ENCODE measurements at regions not wholly inside any gene's neighbourhood (a gene's known extent, or its start where the extent isn't known, plus 50 kb on each side); places are given as distances from the start of the nearest gene placed in this dataset.

DNA sequence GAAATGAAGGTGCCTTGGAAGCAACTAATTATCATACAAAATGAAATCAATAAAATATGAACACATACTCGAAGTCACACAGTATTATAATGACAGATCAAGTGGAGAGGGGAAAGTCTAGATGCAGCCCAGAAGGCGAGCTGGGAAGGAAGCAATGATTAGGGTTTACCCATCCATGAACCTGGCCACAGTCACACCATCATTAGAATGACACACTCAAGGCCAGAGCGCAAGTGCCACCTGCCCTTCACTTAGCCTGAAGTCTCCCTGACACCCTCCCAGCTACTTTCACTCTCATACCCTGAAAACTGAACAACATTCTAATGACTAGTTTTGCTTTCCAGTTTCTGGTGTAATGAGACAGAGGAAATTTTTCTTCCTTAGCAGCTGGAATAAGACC, 302.8 kb upstream of the JARID2 start:
- no peaks in the 10 kb centered on the region for H3K27me3 ChIP-seq
- no peak overlapping the region for H3K27ac ChIP-seq
- H3K9me3 ChIP-seq: no peaks in the 10 kb centered on the region
- intact Hi-C loops (cut with DNase I): no loop called here
- H3K4me1 ChIP-seq: no peaks in the 10 kb centered on the region
- DNase-seq (ENCODE audit: extremely low spot score in 2 of 2): no peak
- no peak overlapping the region for H3K4me3 ChIP-seq
- no peak for TF ChIP-seq POLR2A (IDR thresholded peaks at IDR 0.05)
- TF ChIP-seq, protein P1, sequence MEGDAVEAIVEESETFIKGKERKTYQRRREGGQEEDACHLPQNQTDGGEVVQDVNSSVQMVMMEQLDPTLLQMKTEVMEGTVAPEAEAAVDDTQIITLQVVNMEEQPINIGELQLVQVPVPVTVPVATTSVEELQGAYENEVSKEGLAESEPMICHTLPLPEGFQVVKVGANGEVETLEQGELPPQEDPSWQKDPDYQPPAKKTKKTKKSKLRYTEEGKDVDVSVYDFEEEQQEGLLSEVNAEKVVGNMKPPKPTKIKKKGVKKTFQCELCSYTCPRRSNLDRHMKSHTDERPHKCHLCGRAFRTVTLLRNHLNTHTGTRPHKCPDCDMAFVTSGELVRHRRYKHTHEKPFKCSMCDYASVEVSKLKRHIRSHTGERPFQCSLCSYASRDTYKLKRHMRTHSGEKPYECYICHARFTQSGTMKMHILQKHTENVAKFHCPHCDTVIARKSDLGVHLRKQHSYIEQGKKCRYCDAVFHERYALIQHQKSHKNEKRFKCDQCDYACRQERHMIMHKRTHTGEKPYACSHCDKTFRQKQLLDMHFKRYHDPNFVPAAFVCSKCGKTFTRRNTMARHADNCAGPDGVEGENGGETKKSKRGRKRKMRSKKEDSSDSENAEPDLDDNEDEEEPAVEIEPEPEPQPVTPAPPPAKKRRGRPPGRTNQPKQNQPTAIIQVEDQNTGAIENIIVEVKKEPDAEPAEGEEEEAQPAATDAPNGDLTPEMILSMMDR (IDR thresholded peaks at IDR 0.05): no peak
- TF ChIP-seq POLR2AphosphoS5 (IDR thresholded peaks at IDR 0.05; ENCODE audit: insufficient read depth in 1 of 2, low read depth in 1 of 2): no peak
- no peaks in the 10 kb centered on the region for H3K36me3 ChIP-seq

DNA sequence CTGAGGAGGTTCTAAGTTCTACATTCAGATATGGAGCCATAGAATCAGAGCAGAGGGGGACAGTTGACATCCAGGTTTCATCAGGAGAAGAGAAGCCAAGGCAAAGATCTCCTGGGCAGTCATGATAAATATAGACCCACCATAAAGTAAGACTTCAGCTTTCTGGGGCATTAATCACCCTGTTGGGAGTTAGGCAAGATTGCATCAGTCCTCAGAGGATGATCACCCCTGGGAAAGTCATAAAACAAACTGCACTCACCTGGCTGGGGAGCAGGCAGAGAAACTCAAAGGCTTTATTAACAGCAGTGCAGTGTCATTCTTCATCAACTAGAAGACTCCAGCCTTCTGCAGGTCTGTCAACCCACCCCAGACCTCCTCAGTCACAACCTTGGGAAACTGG, 301.3 kb upstream of the JARID2 start:
- Histone ChIP-seq H3K4me3 (no peak overlapping the region), H3K36me3 (no peaks in the 10 kb centered on the region), H3K27ac (no peak overlapping the region), H3K4me1 (no peaks in the 10 kb centered on the region), H3K9me3 (no peaks in the 10 kb centered on the region), H3K27me3 (no peaks in the 10 kb centered on the region)
- intact Hi-C loops (cut with DNase I): no loop called here
- TF ChIP-seq POLR2A (IDR thresholded peaks at IDR 0.05) (no peak), POLR2AphosphoS5 (IDR thresholded peaks at IDR 0.05; ENCODE audit: insufficient read depth in 1 of 2, low read depth in 1 of 2) (no peak)
- TF ChIP-seq, protein P1 (IDR thresholded peaks at IDR 0.05): no peak
- DNase-seq (ENCODE audit: extremely low spot score in 2 of 2): no peak

DNA sequence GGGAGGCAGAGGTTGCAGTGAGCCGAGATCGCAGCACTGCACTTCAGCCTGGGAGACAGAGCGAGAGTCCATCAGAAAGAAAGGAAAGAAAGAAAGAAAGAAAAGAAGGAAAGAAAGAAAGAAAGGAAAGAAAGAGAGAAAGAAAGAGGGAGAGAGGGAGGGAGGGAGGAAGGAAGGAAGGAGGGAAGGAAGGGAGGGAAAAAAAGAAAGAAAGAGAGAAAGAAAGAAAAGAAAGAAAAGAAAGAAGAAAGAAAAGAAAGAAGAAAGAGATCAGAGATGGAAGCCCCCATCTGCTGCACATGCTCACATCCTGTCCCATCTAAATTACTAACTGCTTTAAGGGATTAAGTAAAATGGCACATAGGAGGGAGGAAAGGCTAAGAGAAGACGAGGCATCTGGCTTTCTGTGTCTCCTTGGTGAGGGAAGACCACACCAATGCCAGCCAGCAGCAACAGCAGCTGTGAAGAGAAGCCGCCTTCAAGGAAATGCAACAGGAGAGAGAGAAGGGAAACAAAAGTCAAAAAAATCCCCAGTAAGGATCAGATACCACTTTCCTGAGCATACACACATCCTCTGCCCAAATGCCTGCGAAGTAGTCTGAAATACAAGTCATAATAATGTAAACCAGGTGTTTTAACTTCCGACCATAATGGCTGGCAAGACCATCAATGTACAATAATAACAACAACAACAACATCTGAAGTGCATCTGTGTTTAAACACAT, 300.2 kb upstream of the JARID2 start:
- no peaks in the 10 kb centered on the region for H3K9me3 ChIP-seq
- intact Hi-C loops (cut with DNase I): no loop called here

DNA sequence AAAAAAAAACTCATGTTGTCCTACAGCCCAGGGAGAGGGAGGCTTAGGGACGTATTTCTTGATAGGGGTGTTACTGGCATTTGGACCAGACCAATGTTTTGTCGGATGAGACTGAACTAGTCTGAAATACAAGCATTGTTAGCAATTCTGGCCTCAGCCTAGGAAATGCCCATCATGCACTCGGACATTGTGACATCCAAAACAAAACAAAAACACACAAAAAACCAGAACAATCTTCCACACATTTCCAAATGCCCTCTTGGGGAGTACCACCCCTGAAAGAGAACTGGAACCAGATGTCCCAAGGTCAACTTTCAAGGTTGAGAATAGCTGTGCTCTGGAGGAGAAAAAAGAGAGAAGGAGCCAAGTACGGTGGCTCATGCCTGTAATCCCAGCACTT, 299.1 kb upstream of the JARID2 start:
- TF ChIP-seq, protein P1 (IDR thresholded peaks at IDR 0.05): no peak
- TF ChIP-seq POLR2A (IDR thresholded peaks at IDR 0.05): no peak
- TF ChIP-seq POLR2AphosphoS5 (IDR thresholded peaks at IDR 0.05; ENCODE audit: insufficient read depth in 1 of 2, low read depth in 1 of 2): no peak
- DNase-seq (ENCODE audit: extremely low spot score in 2 of 2): no peak
- intact Hi-C loops (cut with DNase I): no loop called here
- Histone ChIP-seq H3K27me3 (no peaks in the 10 kb centered on the region), H3K27ac (no peak overlapping the region), H3K4me1 (no peaks in the 10 kb centered on the region), H3K9me3 (no peaks in the 10 kb centered on the region), H3K4me3 (no peak overlapping the region), H3K36me3 (no peaks in the 10 kb centered on the region)

More for the DNA sequence above, 300.2 kb upstream of the JARID2 start:
- no peaks in the 10 kb centered on the region for H3K36me3 ChIP-seq
- TF ChIP-seq, protein P1 (IDR thresholded peaks at IDR 0.05): no peak
- TF ChIP-seq POLR2A (IDR thresholded peaks at IDR 0.05) (no peak), POLR2AphosphoS5 (IDR thresholded peaks at IDR 0.05; ENCODE audit: insufficient read depth in 1 of 2, low read depth in 1 of 2) (no peak)
- H3K27me3 ChIP-seq: no peaks in the 10 kb centered on the region
- no peak for DNase-seq (ENCODE audit: extremely low spot score in 2 of 2)
- no peak overlapping the region for H3K4me3 ChIP-seq
- H3K27ac ChIP-seq: no peak overlapping the region
- H3K4me1 ChIP-seq: no peaks in the 10 kb centered on the region

DNA sequence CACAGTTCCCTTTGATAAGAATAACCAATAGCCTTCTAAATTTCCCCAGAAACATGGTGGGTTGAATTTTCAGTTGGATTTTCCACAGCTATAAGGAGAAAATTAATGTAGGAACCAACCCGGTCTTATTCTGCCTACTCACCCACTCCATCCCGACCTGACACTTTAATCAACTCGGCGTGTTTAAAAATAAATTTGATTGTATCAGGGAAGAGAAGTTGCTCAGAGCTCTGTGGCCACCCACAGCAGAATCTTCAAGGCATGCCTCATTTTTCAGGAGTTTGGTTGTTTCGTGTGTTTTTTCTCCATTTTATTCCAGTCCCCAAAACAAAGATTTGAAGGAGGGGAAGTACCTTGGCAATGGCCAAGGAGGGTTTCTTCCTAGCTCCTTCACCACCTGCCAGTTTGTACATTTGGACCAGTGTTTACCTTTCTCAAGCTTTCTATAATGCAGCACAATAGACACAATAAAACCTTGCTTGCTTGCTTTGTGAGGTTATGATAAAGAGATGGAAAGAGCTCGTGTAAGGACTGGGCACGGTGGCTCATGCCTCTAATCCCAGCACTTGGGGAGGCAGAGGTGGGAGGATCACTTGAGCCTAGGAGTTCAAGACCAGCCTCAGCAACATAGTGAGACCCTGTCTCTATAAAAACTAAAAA, 297.2 kb upstream of the JARID2 start:
- TF ChIP-seq POLR2A (IDR thresholded peaks at IDR 0.05): no peak
- TF ChIP-seq POLR2AphosphoS5 (IDR thresholded peaks at IDR 0.05; ENCODE audit: insufficient read depth in 1 of 2, low read depth in 1 of 2): no peak

More for the DNA sequence above, 297.2 kb upstream of the JARID2 start:
- DNase-seq (ENCODE audit: extremely low spot score in 2 of 2): no peak
- Histone ChIP-seq H3K4me1 (no peaks in the 10 kb centered on the region), H3K36me3 (no peaks in the 10 kb centered on the region), H3K4me3 (no peak overlapping the region), H3K27ac (no peak overlapping the region), H3K9me3 (no peaks in the 10 kb centered on the region), H3K27me3 (no peaks in the 10 kb centered on the region)
- intact Hi-C loops (cut with DNase I): no loop called here
